ENCODE measurements at regions not wholly inside any gene's neighbourhood (a gene's known extent, or its start where the extent isn't known, plus 50 kb on each side); places are given as distances from the start of the nearest gene placed in this dataset.

- no peak for TF ChIP-seq CTCF (conservative IDR thresholded peaks at IDR 0.05; ENCODE audit: low read length)
- no peak for TF ChIP-seq EZH2phosphoT487 (IDR thresholded peaks at IDR 0.05; ENCODE audit: borderline replicate concordance)
These were observed 119.7 kb downstream of the PLPPR4 start for GRCh38 chr1:99384021-99384420.
